ENCODE measurements at regions not wholly inside any gene's neighbourhood (a gene's known extent, or its start where the extent isn't known, plus 50 kb on each side); places are given as distances from the start of the nearest gene placed in this dataset.
"Not testable (repeated sequence)": the region's sequence is repeated elsewhere in the genome, so short reads cannot be mapped to it uniquely, and the experiment has no call there.

GRCh38 chr7:106740806-106741205 is 79.8 kb upstream of the CCDC71L start:
- DNase-seq (ENCODE audit: low read depth, low spot score): no peak
- Histone ChIP-seq H3K27ac (no peak overlapping the region), H3K36me3 (ENCODE audit: insufficient read depth, low read length) (no peaks in the 10 kb centered on the region), H3K9me3 (ENCODE audit: low read depth, low read length) (peaks cover under 1% of the 10 kb centered on the region; the same call in 1 of the 2 replicates), H3K9ac (ENCODE audit: insufficient read length) (no peak overlapping the region), H3K4me3 (no peak overlapping the region)
- TF ChIP-seq POLR2AphosphoS5 (IDR thresholded peaks at IDR 0.05; ENCODE audit: borderline replicate concordance, low read depth, low read length): no peak
- TF ChIP-seq FOXP2 (optimal IDR thresholded peaks at IDR 0.05; ENCODE audit: control extremely low read depth, extremely low read length, insufficient read depth): no peak
- TF ChIP-seq EZH2 (IDR thresholded peaks at IDR 0.05): no peak

GRCh38 chr7:106744563-106745091 is 83.7 kb upstream of the CCDC71L start:
- no peak for DNase-seq (ENCODE audit: low read depth, low spot score)
- Histone ChIP-seq H3K36me3 (ENCODE audit: insufficient read depth, low read length) (no peaks in the 10 kb centered on the region), H3K9me3 (ENCODE audit: low read depth, low read length) (no peaks in the 10 kb centered on the region), H3K27ac (no peak overlapping the region), H3K9ac (ENCODE audit: insufficient read length) (no peak overlapping the region), H3K4me3 (no peak overlapping the region)
- TF ChIP-seq FOXP2 (optimal IDR thresholded peaks at IDR 0.05; ENCODE audit: control extremely low read depth, extremely low read length, insufficient read depth) (no peak), POLR2AphosphoS5 (IDR thresholded peaks at IDR 0.05; ENCODE audit: borderline replicate concordance, low read depth, low read length) (no peak), EZH2 (IDR thresholded peaks at IDR 0.05) (no peak)

- not testable (repeated sequence) for H3K9ac ChIP-seq (ENCODE audit: insufficient read length); DNase-seq (ENCODE audit: low read depth, low spot score); H3K9me3 ChIP-seq (ENCODE audit: low read depth, low read length); H3K36me3 ChIP-seq (ENCODE audit: insufficient read depth, low read length); H3K27ac ChIP-seq; H3K4me3 ChIP-seq
These were observed 86.3 kb upstream of the CCDC71L start for GRCh38 chr7:106747301-106747700.

GRCh38 chr7:106747804-106748203 is 86.8 kb upstream of the CCDC71L start:
- no peak overlapping the region for H3K27ac ChIP-seq
- no peak for DNase-seq (ENCODE audit: low read depth, low spot score)
- H3K9me3 ChIP-seq (ENCODE audit: low read depth, low read length): no peaks in the 10 kb centered on the region

GRCh38 chr7:106749165-106749564 is 88.2 kb upstream of the CCDC71L start:
- no peak for TF ChIP-seq FOXP2 (optimal IDR thresholded peaks at IDR 0.05; ENCODE audit: control extremely low read depth, extremely low read length, insufficient read depth)
- no peak for TF ChIP-seq EZH2 (IDR thresholded peaks at IDR 0.05)
- TF ChIP-seq POLR2AphosphoS5 (IDR thresholded peaks at IDR 0.05; ENCODE audit: borderline replicate concordance, low read depth, low read length): no peak
- Histone ChIP-seq H3K9ac (ENCODE audit: insufficient read length) (no peak overlapping the region), H3K36me3 (ENCODE audit: insufficient read depth, low read length) (no peaks in the 10 kb centered on the region), H3K27ac (no peak overlapping the region), H3K4me3 (no peak overlapping the region), H3K9me3 (ENCODE audit: low read depth, low read length) (no peaks in the 10 kb centered on the region)
- DNase-seq (ENCODE audit: low read depth, low spot score): no peak

More at GRCh38 chr7:106747804-106748203, 86.8 kb upstream of the CCDC71L start:
- Histone ChIP-seq H3K36me3 (ENCODE audit: insufficient read depth, low read length) (no peaks in the 10 kb centered on the region), H3K4me3 (no peak overlapping the region), H3K9ac (ENCODE audit: insufficient read length) (no peak overlapping the region)
- TF ChIP-seq POLR2AphosphoS5 (IDR thresholded peaks at IDR 0.05; ENCODE audit: borderline replicate concordance, low read depth, low read length) (no peak), FOXP2 (optimal IDR thresholded peaks at IDR 0.05; ENCODE audit: control extremely low read depth, extremely low read length, insufficient read depth) (no peak), EZH2 (IDR thresholded peaks at IDR 0.05) (no peak)

- no peak for DNase-seq (ENCODE audit: low read depth, low spot score)
- H3K27ac ChIP-seq: no peak overlapping the region
- no peak for TF ChIP-seq POLR2AphosphoS5 (IDR thresholded peaks at IDR 0.05; ENCODE audit: borderline replicate concordance, low read depth, low read length)
- TF ChIP-seq FOXP2 (optimal IDR thresholded peaks at IDR 0.05; ENCODE audit: control extremely low read depth, extremely low read length, insufficient read depth): no peak
- no peak overlapping the region for H3K9ac ChIP-seq (ENCODE audit: insufficient read length)
- H3K36me3 ChIP-seq (ENCODE audit: insufficient read depth, low read length): no peaks in the 10 kb centered on the region
- H3K9me3 ChIP-seq (ENCODE audit: low read depth, low read length): no peaks in the 10 kb centered on the region
- no peak overlapping the region for H3K4me3 ChIP-seq
These were observed 89.8 kb upstream of the CCDC71L start for GRCh38 chr7:106750773-106751172.

- H3K9ac ChIP-seq (ENCODE audit: insufficient read length): no peak overlapping the region
- H3K27ac ChIP-seq: no peak overlapping the region
- no peak overlapping the region for H3K4me3 ChIP-seq
- DNase-seq (ENCODE audit: low read depth, low spot score): no peak
- H3K9me3 ChIP-seq (ENCODE audit: low read depth, low read length): no peaks in the 10 kb centered on the region
- no peaks in the 10 kb centered on the region for H3K36me3 ChIP-seq (ENCODE audit: insufficient read depth, low read length)
- TF ChIP-seq EZH2 (IDR thresholded peaks at IDR 0.05) (no peak), POLR2AphosphoS5 (IDR thresholded peaks at IDR 0.05; ENCODE audit: borderline replicate concordance, low read depth, low read length) (no peak), FOXP2 (optimal IDR thresholded peaks at IDR 0.05; ENCODE audit: control extremely low read depth, extremely low read length, insufficient read depth) (no peak)
These were observed 91.4 kb upstream of the CCDC71L start for GRCh38 chr7:106752367-106752766.

- not testable (repeated sequence) for H3K9me3 ChIP-seq (ENCODE audit: low read depth, low read length); H3K36me3 ChIP-seq (ENCODE audit: insufficient read depth, low read length); H3K27ac ChIP-seq; H3K4me3 ChIP-seq; H3K9ac ChIP-seq (ENCODE audit: insufficient read length); DNase-seq (ENCODE audit: low read depth, low spot score)
These were observed 94.1 kb upstream of the CCDC71L start for GRCh38 chr7:106755024-106755423.

GRCh38 chr7:106755641-106756040 is 94.7 kb upstream of the CCDC71L start:
- Histone ChIP-seq H3K36me3 (ENCODE audit: insufficient read depth, low read length) (no peaks in the 10 kb centered on the region), H3K9ac (ENCODE audit: insufficient read length) (no peak overlapping the region), H3K4me3 (no peak overlapping the region), H3K9me3 (ENCODE audit: low read depth, low read length) (no peaks in the 10 kb centered on the region), H3K27ac (no peak overlapping the region)
- TF ChIP-seq POLR2AphosphoS5 (IDR thresholded peaks at IDR 0.05; ENCODE audit: borderline replicate concordance, low read depth, low read length) (no peak), FOXP2 (optimal IDR thresholded peaks at IDR 0.05; ENCODE audit: control extremely low read depth, extremely low read length, insufficient read depth) (no peak), EZH2 (IDR thresholded peaks at IDR 0.05) (no peak)
- DNase-seq (ENCODE audit: low read depth, low spot score): no peak
